ENCODE measurements at regions not wholly inside any gene's neighbourhood (a gene's known extent, or its start where the extent isn't known, plus 50 kb on each side); places are given as distances from the start of the nearest gene placed in this dataset.

DNA sequence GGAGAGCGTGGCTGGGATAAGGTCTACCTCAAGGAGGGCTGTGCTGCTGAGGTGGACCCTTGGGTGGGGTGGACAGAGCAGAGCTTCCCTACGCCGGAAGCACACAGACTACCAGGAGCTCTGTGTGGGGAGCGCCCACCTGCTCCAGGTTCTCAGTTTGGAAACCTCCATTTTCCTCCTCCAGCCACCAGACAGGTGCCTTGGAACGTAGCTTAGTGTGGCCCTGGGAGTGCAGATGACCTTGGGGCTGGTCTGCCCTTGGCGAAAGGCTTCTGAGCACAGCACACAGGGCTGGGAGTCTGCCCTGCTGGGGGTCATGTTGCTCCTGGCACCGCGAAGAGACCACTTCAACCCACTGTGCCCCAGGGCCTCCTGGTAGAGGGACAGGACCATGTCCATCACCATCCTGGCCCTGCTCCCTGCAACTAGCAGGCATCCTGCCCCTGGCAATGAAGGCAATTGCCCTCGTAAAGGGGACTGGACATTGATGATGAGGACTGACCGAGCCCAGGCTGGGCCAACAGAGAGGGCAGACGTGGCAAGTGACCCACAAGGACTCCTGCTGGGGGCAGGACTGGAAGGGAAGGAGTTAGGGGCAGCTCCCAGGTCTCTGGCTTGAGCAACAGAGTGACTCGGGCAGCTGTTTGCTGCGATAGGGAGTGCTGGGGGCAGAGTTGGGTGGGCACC is 214.7 kb downstream of the CYP26B1 start:
- Histone ChIP-seq H3K27me3 (replicated peaks in 1 of 4; ENCODE audit: control insufficient read depth in 3 of 4, extremely low read depth in 1 of 4, insufficient read depth in 3 of 4, low read length in 3 of 4) (no peaks in the 10 kb centered on the region), H3K36me3 (ENCODE audit: control insufficient read depth in 2 of 4, insufficient read depth in 4 of 4, low read length in 3 of 4) (no peaks in the 10 kb centered on the region), H2BK12ac (ENCODE audit: low read depth, low read length) (no peak overlapping the region), H3K27ac (ENCODE audit: low read depth, low read length) (no peak overlapping the region), H3K4me1 (replicated peaks in 1 of 4; ENCODE audit: control insufficient read depth in 3 of 4, insufficient read depth in 4 of 4, low read length in 3 of 4) (no peaks in the 10 kb centered on the region; a peak in 1 of 7 replicates), H4K8ac (ENCODE audit: extremely low read depth, insufficient read depth, low read length) (peak overlapping the region; percentile 31), H2BK120ac (replicated peaks; ENCODE audit: low read depth, low read length) (no peak overlapping the region), H2BK15ac (ENCODE audit: low read length) (no peak overlapping the region), H3K9ac (replicated peaks in 1 of 4; ENCODE audit: extremely low read depth in 1 of 4, low read depth in 3 of 4, low read length in 3 of 4) (no peak overlapping the region), H3K23me2 (ENCODE audit: low read depth, low read length) (no peaks in the 10 kb centered on the region), H4K20me1 (replicated peaks in 1 of 2; ENCODE audit: control insufficient read depth in 1 of 2, insufficient read depth in 2 of 2, low read length in 2 of 2) (no peaks in the 10 kb centered on the region), H3K4ac (replicated peaks; ENCODE audit: insufficient read length, low read depth, low read length) (no peak overlapping the region), H2AK5ac (ENCODE audit: low read depth, low read length) (no peak overlapping the region), H3K9me3 (ENCODE audit: insufficient read depth in 2 of 2, low read depth in 1 of 2, low read length in 1 of 2) (no peaks in the 10 kb centered on the region), H3K14ac (ENCODE audit: insufficient read length) (no peak overlapping the region), H2BK20ac (ENCODE audit: low read length) (no peak overlapping the region), H3K56ac (replicated peaks; ENCODE audit: insufficient read length, low read depth, low read length) (no peak overlapping the region), H3K4me2 (ENCODE audit: insufficient read depth in 1 of 2, low read depth in 2 of 2, low read length in 2 of 2) (no peak overlapping the region), H2BK5ac (ENCODE audit: low read depth, low read length) (no peak overlapping the region), H3K4me3 (ENCODE audit: extremely low read depth in 1 of 4, insufficient read depth in 2 of 4, low read depth in 3 of 4, low read length in 4 of 4) (no peak overlapping the region), H3K79me1 (ENCODE audit: low read depth, low read length) (no peaks in the 10 kb centered on the region), H2AFZ (ENCODE audit: low read length) (no peak overlapping the region), H4K91ac (replicated peaks; ENCODE audit: insufficient read length, low read length) (no peak overlapping the region), H3K79me2 (ENCODE audit: control insufficient read depth in 1 of 2, insufficient read depth in 2 of 2, low read length in 2 of 2) (no peaks in the 10 kb centered on the region), H3K18ac (ENCODE audit: extremely low read depth, low read length) (no peak overlapping the region), H4K5ac (ENCODE audit: insufficient read length, low read depth, low read length) (no peak overlapping the region), H3K23ac (ENCODE audit: insufficient read length) (no peak overlapping the region)
- peak in 1 of 2 experiments; percentile 35 for DNase-seq (ENCODE audit: low read depth in 1 of 2, low spot score in 2 of 2)
- ChIA-PET POLR2A (ENCODE audit: partially characterized antibody) (interaction anchor here (0.8 kb wide), 1 partner anchor 374 kb away, joined by 3 read pairs; no protein-coding TSS in a partner anchor), CTCF (ENCODE audit: partially characterized antibody) (interaction anchor here (0.7 to 8.3 kb wide), 8 partner anchors 9 to 382 kb away, joined by 3 to 90 read pairs (median 7); no protein-coding TSS in a partner anchor)
- 86% methylated on average over 13 of the region's 13 CpGs; no CpG with 5 or more reads in 1 of the 2 experiments for WGBS, 2 experiments (ENCODE audit: extremely low coverage in 1 of 2, insufficient coverage in 1 of 2, insufficient read length in 1 of 2, insufficient replicate concordance in 2 of 2, low coverage in 1 of 2, low lambda C conversion rate in 2 of 2, missing lambda C conversion rate in 1 of 2)
- FAIRE-seq, result no peak
- no peak for TF ChIP-seq GABPA (IDR thresholded peaks at IDR 0.05; ENCODE audit: borderline replicate concordance, insufficient read depth, low read length)
- TF ChIP-seq CREB1 (IDR thresholded peaks at IDR 0.05), result no peak
- no peak for TF ChIP-seq POLR2A (IDR thresholded peaks at IDR 0.05; ENCODE audit: control extremely low read depth in 1 of 2, low read depth in 2 of 2, low read length in 2 of 2)
- TF ChIP-seq NRF1 (IDR thresholded peaks at IDR 0.05; ENCODE audit: low read depth, low read length), result no peak
- TF ChIP-seq SIRT6 (IDR thresholded peaks at IDR 0.05; ENCODE audit: low read length), result no peak
- TF ChIP-seq TAF1 (IDR thresholded peaks at IDR 0.05; ENCODE audit: low read depth, low read length), result no peak
- TF ChIP-seq POLR2AphosphoS5 (IDR thresholded peaks at IDR 0.05; ENCODE audit: low read depth, low read length), result no peak
- TF ChIP-seq RFX5 (IDR thresholded peaks at IDR 0.05; ENCODE audit: borderline replicate concordance, low read depth, low read length), result no peak
- TF ChIP-seq SUZ12 (IDR thresholded peaks at IDR 0.05; ENCODE audit: low read length), result no peak
- no peak for TF ChIP-seq SAP30 (IDR thresholded peaks at IDR 0.05; ENCODE audit: insufficient read depth, insufficient replicate concordance, low read length)
- no peak for TF ChIP-seq FOSL1 (IDR thresholded peaks at IDR 0.05; ENCODE audit: insufficient read depth, low read depth, low read length)
- TF ChIP-seq EGR1 (IDR thresholded peaks at IDR 0.05; ENCODE audit: borderline replicate concordance, low read depth, low read length), result no peak
- TF ChIP-seq MAFK (IDR thresholded peaks at IDR 0.05; ENCODE audit: low read depth, low read length), result no peak
- no peak for TF ChIP-seq CEBPB (IDR thresholded peaks at IDR 0.05; ENCODE audit: low read depth, low read length)
- no peak for TF ChIP-seq TCF12 (IDR thresholded peaks at IDR 0.05; ENCODE audit: low read depth, low read length)
